ENCODE measurements at regions not wholly inside any gene's neighbourhood (a gene's known extent, or its start where the extent isn't known, plus 50 kb on each side); places are given as distances from the start of the nearest gene placed in this dataset.

DNA sequence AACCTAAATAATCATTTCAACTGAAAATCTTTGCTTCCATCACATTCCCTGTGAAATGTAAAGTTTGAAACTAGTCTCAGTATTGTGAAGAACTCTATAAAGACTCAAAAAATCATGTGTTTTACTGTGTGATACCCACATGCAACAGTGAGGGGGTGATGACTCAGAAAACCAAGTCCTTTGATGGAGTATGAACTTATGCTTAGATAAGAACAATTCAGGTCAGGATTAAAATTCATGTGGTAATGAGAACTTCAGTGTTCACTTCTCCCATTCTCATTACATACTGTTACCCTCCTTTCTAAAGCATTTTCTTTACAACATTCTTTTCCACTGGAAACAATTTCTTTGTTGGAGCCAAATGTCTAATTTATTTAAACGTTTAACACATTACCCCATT lies 360.2 kb downstream of the FSIP2 start:
- TF ChIP-seq, protein P1, sequence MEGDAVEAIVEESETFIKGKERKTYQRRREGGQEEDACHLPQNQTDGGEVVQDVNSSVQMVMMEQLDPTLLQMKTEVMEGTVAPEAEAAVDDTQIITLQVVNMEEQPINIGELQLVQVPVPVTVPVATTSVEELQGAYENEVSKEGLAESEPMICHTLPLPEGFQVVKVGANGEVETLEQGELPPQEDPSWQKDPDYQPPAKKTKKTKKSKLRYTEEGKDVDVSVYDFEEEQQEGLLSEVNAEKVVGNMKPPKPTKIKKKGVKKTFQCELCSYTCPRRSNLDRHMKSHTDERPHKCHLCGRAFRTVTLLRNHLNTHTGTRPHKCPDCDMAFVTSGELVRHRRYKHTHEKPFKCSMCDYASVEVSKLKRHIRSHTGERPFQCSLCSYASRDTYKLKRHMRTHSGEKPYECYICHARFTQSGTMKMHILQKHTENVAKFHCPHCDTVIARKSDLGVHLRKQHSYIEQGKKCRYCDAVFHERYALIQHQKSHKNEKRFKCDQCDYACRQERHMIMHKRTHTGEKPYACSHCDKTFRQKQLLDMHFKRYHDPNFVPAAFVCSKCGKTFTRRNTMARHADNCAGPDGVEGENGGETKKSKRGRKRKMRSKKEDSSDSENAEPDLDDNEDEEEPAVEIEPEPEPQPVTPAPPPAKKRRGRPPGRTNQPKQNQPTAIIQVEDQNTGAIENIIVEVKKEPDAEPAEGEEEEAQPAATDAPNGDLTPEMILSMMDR (IDR thresholded peaks at IDR 0.05; ENCODE audit: low read depth, low read length): no peak
- TF ChIP-seq POLR2A (IDR thresholded peaks at IDR 0.05; ENCODE audit: extremely low read depth, insufficient read length): no peak
- no peak for TF ChIP-seq MYC (IDR thresholded peaks at IDR 0.05; ENCODE audit: low read depth, low read length)
- TF ChIP-seq, protein P2, sequence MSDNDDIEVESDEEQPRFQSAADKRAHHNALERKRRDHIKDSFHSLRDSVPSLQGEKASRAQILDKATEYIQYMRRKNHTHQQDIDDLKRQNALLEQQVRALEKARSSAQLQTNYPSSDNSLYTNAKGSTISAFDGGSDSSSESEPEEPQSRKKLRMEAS (IDR thresholded peaks at IDR 0.05; ENCODE audit: low read depth, low read length): no peak
